ENCODE measurements at regions not wholly inside any gene's neighbourhood (a gene's known extent, or its start where the extent isn't known, plus 50 kb on each side); places are given as distances from the start of the nearest gene placed in this dataset.

- DNase-seq (ENCODE audit: low spot score): no peak
Measured at GRCh38 chrX:36947214-36947613, 61.0 kb upstream of the FAM47C start.

- DNase-seq (ENCODE audit: low spot score): no peak
Measured at GRCh38 chrX:36950495-36951253, 57.5 kb upstream of the FAM47C start.

GRCh38 chrX:36957425-36958328, 50.5 kb upstream of the FAM47C start:
- no peak for DNase-seq (ENCODE audit: low spot score)
